Endodermal cell (in vitro differentiated cells): ENCODE measurements at regions not wholly inside any gene's neighbourhood (a gene's known extent, or its start where the extent isn't known, plus 50 kb on each side); places are given as distances from the start of the nearest gene placed in this dataset.

ENCODE experiments used
- DNase-seq: peaks from one replicate; pipeline ENCODE4 v3.0.0-alpha.2; 2017
- H3K27ac ChIP-seq: 2 replicates; pipeline ENCODE4 v1.5.1; 2013; ENCODE audit warnings: mild to moderate bottlenecking, low read depth, low read length, moderate library complexity
- H3K27me3 ChIP-seq: 2 replicates; pipeline ENCODE4 v1.6.1; 2013; ENCODE audit warnings: mild to moderate bottlenecking, low read length, moderate library complexity; ENCODE audit not compliant: insufficient read depth, control insufficient read depth, poor library complexity, severe bottlenecking
- H3K36me3 ChIP-seq: 2 replicates; pipeline ENCODE4 v1.7.0; 2013; ENCODE audit warnings: mild to moderate bottlenecking, low read length, moderate library complexity; ENCODE audit not compliant: control insufficient read depth, insufficient read depth
- H3K4me1 ChIP-seq: one replicate; pipeline ENCODE4 v1.7.0; 2013; ENCODE audit warnings: low read length; ENCODE audit not compliant: control insufficient read depth, insufficient read depth
- H3K4me3 ChIP-seq: 2 replicates; pipeline ENCODE4 v1.5.1; 2013; ENCODE audit warnings: mild to moderate bottlenecking, low read length, moderate library complexity
- H3K9ac ChIP-seq: 2 replicates; pipeline ENCODE4 v1.6.1; 2013; ENCODE audit warnings: mild to moderate bottlenecking, low read length, moderate library complexity; ENCODE audit not compliant: poor library complexity, severe bottlenecking; ENCODE audit errors: extremely low read depth
- H3K9me3 ChIP-seq: 2 replicates; pipeline ENCODE4 v1.6.1; 2013; ENCODE audit warnings: mild to moderate bottlenecking, low read length, moderate library complexity; ENCODE audit not compliant: control insufficient read depth
- H3K27ac Mint-ChIP-seq: 2 replicates; pipeline ENCODE4 v1.8.0; 2020; ENCODE audit warnings: mixed read lengths
- H3K27me3 Mint-ChIP-seq: 2 replicates; pipeline ENCODE4 v1.8.0; 2021; ENCODE audit warnings: mild to moderate bottlenecking, mixed read lengths; ENCODE audit not compliant: insufficient read depth
- H3K36me3 Mint-ChIP-seq: 2 replicates; pipeline ENCODE4 v1.8.0; 2020; ENCODE audit warnings: low read depth, mixed read lengths
- H3K4me1 Mint-ChIP-seq: 2 replicates; pipeline ENCODE4 v1.8.0; 2020; ENCODE audit warnings: mixed read lengths
- H3K4me3 Mint-ChIP-seq: 2 replicates; pipeline ENCODE4 v1.8.0; 2020; ENCODE audit warnings: mild to moderate bottlenecking, moderate library complexity, mixed read lengths
- H3K9me3 Mint-ChIP-seq: 2 replicates; pipeline ENCODE4 v1.8.0; 2020; ENCODE audit warnings: mild to moderate bottlenecking, mixed read lengths
- WGBS, 2 experiments: methylation state at CpG; one replicate each; pipeline versions ENCODE4 v1.1.5 to v1.1.7; 2013; ENCODE audit warnings: missing lambda C conversion rate in 2 of 2, mixed read lengths in 1 of 2; ENCODE audit not compliant: insufficient coverage in 1 of 2, insufficient read length in 1 of 2; 5-methylcytosine and 5-hydroxymethylcytosine counted together
- TF ChIP-seq, protein P1 (sequence below): fragments of 200-600 bp; sonication (generic); conservative IDR thresholded peaks from 2 replicates; pipeline ENCODE4 v1.5.0; 2021; ENCODE audit warnings: antibody characterized with exemption, mild to moderate bottlenecking

DNA sequence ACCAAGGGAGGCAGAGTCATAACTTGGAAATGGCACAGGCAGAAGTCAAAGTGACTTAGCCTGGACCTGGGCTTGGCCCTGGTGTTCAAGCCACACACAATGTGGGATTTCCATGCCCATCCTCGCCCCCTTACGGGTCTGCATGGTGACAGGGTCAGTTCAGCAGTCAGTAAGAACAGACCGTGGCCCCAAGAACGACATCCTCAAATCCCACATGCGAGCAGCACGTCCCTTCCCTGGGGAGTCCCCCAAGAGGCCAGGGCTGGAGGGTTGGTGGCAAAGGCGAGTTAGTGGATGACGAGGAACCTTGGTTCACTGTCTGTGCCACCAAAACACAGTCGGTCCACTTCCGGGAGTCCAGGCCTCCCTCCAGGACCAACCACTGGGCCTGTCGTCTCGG, 93.3 kb upstream of the MGMT start:
- H3K27me3 ChIP-seq: no peaks in the 10 kb centered on the region
- DNase-seq: no peak
- H3K36me3 ChIP-seq: no peaks in the 10 kb centered on the region
- H3K27ac ChIP-seq: no peak overlapping the region
- Mint-ChIP-seq H3K4me3 (no peak overlapping the region), H3K9me3 (no peaks in the 10 kb centered on the region), H3K36me3 (no peaks in the 10 kb centered on the region), H3K27me3 (no peaks in the 10 kb centered on the region), H3K4me1 (no peaks in the 10 kb centered on the region), H3K27ac (no peak overlapping the region)
- WGBS, 2 experiments: 73 to 92% methylated on average over 3 to 12 of the region's 12 CpGs
- TF ChIP-seq, protein P1, sequence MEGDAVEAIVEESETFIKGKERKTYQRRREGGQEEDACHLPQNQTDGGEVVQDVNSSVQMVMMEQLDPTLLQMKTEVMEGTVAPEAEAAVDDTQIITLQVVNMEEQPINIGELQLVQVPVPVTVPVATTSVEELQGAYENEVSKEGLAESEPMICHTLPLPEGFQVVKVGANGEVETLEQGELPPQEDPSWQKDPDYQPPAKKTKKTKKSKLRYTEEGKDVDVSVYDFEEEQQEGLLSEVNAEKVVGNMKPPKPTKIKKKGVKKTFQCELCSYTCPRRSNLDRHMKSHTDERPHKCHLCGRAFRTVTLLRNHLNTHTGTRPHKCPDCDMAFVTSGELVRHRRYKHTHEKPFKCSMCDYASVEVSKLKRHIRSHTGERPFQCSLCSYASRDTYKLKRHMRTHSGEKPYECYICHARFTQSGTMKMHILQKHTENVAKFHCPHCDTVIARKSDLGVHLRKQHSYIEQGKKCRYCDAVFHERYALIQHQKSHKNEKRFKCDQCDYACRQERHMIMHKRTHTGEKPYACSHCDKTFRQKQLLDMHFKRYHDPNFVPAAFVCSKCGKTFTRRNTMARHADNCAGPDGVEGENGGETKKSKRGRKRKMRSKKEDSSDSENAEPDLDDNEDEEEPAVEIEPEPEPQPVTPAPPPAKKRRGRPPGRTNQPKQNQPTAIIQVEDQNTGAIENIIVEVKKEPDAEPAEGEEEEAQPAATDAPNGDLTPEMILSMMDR: no peak
- no peak overlapping the region for H3K4me3 ChIP-seq
- H3K9me3 ChIP-seq: no peaks in the 10 kb centered on the region
- no peak overlapping the region for H3K9ac ChIP-seq
- no peaks in the 10 kb centered on the region for H3K4me1 ChIP-seq

- Mint-ChIP-seq H3K9me3 (no peaks in the 10 kb centered on the region), H3K4me1 (no peaks in the 10 kb centered on the region), H3K27ac (no peak overlapping the region), H3K4me3 (no peak overlapping the region), H3K27me3 (no peaks in the 10 kb centered on the region), H3K36me3 (no peaks in the 10 kb centered on the region)
- no peaks in the 10 kb centered on the region for H3K27me3 ChIP-seq
- 90 to 92% methylated on average over 2 to 4 of the region's 4 CpGs for WGBS, 2 experiments
- no peaks in the 10 kb centered on the region for H3K9me3 ChIP-seq
- no peak overlapping the region for H3K9ac ChIP-seq
- H3K27ac ChIP-seq: no peak overlapping the region
- H3K4me3 ChIP-seq: no peak overlapping the region
- TF ChIP-seq, protein P1: no peak
- H3K4me1 ChIP-seq: no peaks in the 10 kb centered on the region
- H3K36me3 ChIP-seq: no peaks in the 10 kb centered on the region
- DNase-seq: no peak
Observed at GRCh38 chr10:129375171-129375570, 91.9 kb upstream of the MGMT start.

GRCh38 chr10:129375912-129376311, 91.1 kb upstream of the MGMT start:
- H3K4me1 ChIP-seq: no peaks in the 10 kb centered on the region
- no peaks in the 10 kb centered on the region for H3K36me3 Mint-ChIP-seq
- no peak overlapping the region for H3K4me3 ChIP-seq
- no peak overlapping the region for H3K27ac Mint-ChIP-seq
- no peaks in the 10 kb centered on the region for H3K9me3 ChIP-seq
- H3K4me3 Mint-ChIP-seq: no peak overlapping the region
- H3K27me3 Mint-ChIP-seq: no peaks in the 10 kb centered on the region
- no peak overlapping the region for H3K9ac ChIP-seq
- H3K9me3 Mint-ChIP-seq: no peaks in the 10 kb centered on the region
- H3K36me3 ChIP-seq: no peaks in the 10 kb centered on the region
- WGBS, 2 experiments: 98 to 100% methylated on average over 9 of the region's 9 CpGs
- no peak for DNase-seq
- H3K27ac ChIP-seq: no peak overlapping the region
- TF ChIP-seq, protein P1: no peak
- H3K27me3 ChIP-seq: no peaks in the 10 kb centered on the region
- H3K4me1 Mint-ChIP-seq: no peaks in the 10 kb centered on the region
